Stomach (tissue), 4 donors: ENCODE measurements at regions not wholly inside any gene's neighbourhood (a gene's known extent, or its start where the extent isn't known, plus 50 kb on each side); places are given as distances from the start of the nearest gene placed in this dataset.

Source experiments
- CTCF ChIP-seq, 7 experiments: fragments of 450-650 bp in 4 of 7; fragments of 200-600 bp in 3 of 7; sonication (generic) in 3 of 7; IDR thresholded peaks; one replicate each; pipeline ENCODE4 v1.5.1; 2016 to 2019; ENCODE audit warnings: antibody characterized with exemption in 7 of 7, control low read depth in 2 of 7, mild to moderate bottlenecking in 1 of 7
- EP300 ChIP-seq: sonication (generic); formaldehyde crosslinking; IDR thresholded peaks from one replicate; pipeline ENCODE4 v1.6.1; 2017; ENCODE audit warnings: antibody characterized with exemption
- POLR2A ChIP-seq, 4 donors: fragments of 450-650 bp; IDR thresholded peaks; one replicate each; pipeline ENCODE4 v1.6.1; 2016; ENCODE audit warnings: antibody characterized with exemption in 4 of 4, control low read depth in 2 of 4, mild to moderate bottlenecking in 1 of 4, moderate library complexity in 1 of 4
- POLR2AphosphoS5 ChIP-seq, 3 donors: sonication (generic); formaldehyde crosslinking; IDR thresholded peaks; one replicate each; pipeline ENCODE4 v1.6.1; 2016; ENCODE audit warnings: antibody characterized with exemption in 3 of 3

GRCh38 chr10:63825766-63826165 lies 304.6 kb downstream of the REEP3 start:
- no peak for TF ChIP-seq CTCF (IDR thresholded peaks at IDR 0.05)
- no peak for TF ChIP-seq POLR2AphosphoS5 (IDR thresholded peaks at IDR 0.05)
- no peak for TF ChIP-seq POLR2A (IDR thresholded peaks at IDR 0.05)
- TF ChIP-seq EP300 = no peak
